ENCODE measurements at regions not wholly inside any gene's neighbourhood (a gene's known extent, or its start where the extent isn't known, plus 50 kb on each side); places are given as distances from the start of the nearest gene placed in this dataset.
A peak's percentile ranks its signal among the peaks of the same experiment; 100 is the strongest.

- no peak for DNase-seq
Measured at GRCh38 chr11:11177156-11177808, 175.8 kb downstream of the CSNK2A3 start.

- no peak for DNase-seq
Measured at GRCh38 chr11:11173316-11174025, 179.6 kb downstream of the CSNK2A3 start.

GRCh38 chr11:11171854-11172253, 181.2 kb downstream of the CSNK2A3 start:
- DNase-seq, result peak in 14 of 58 donors; percentile 7 to 60 (median 32)

- no peak for DNase-seq
Measured at GRCh38 chr11:11171285-11171684, 181.8 kb downstream of the CSNK2A3 start.

GRCh38 chr11:11170352-11171084, 182.5 kb downstream of the CSNK2A3 start:
- DNase-seq, result no peak

- no peak for DNase-seq
Measured at GRCh38 chr11:11169715-11170351, 183.2 kb downstream of the CSNK2A3 start.

- peak in 3 of 58 donors; percentile 15 to 39 (median 19) for DNase-seq
Measured at GRCh38 chr11:11167806-11168205, 185.2 kb downstream of the CSNK2A3 start.

- no peak for DNase-seq
Measured at GRCh38 chr11:11164334-11164690, 188.7 kb downstream of the CSNK2A3 start.

GRCh38 chr11:11163669-11164333, 189.2 kb downstream of the CSNK2A3 start:
- DNase-seq, result peak in 4 of 58 donors; percentile 3 to 55 (median 32)

- DNase-seq, result no peak
Measured at GRCh38 chr11:11163236-11163635, 189.8 kb downstream of the CSNK2A3 start.

- DNase-seq, result no peak
Measured at GRCh38 chr11:11157185-11157584, 195.9 kb downstream of the CSNK2A3 start.

GRCh38 chr11:11155962-11156815, 196.9 kb downstream of the CSNK2A3 start:
- DNase-seq, result peak in 1 of 58 donors; percentile 28

GRCh38 chr11:11152877-11153276, 200.2 kb downstream of the CSNK2A3 start:
- no peak for DNase-seq

GRCh38 chr11:11149671-11150459, 203.2 kb downstream of the CSNK2A3 start:
- no peak for DNase-seq

- no peak for DNase-seq
Measured at GRCh38 chr11:11148596-11148995, 204.5 kb downstream of the CSNK2A3 start.

GRCh38 chr11:11148104-11148509, 204.9 kb downstream of the CSNK2A3 start:
- DNase-seq, result peak in 36 of 58 donors; percentile 18 to 77 (median 42)

- peak in 1 of 58 donors; percentile 15 for DNase-seq
Measured at GRCh38 chr11:11146830-11147229, 206.2 kb downstream of the CSNK2A3 start.

- DNase-seq, result no peak
Measured at GRCh38 chr11:11143849-11144248, 209.2 kb downstream of the CSNK2A3 start.

GRCh38 chr11:11142430-11142829, 210.6 kb downstream of the CSNK2A3 start:
- no peak for DNase-seq

All from anterior cingulate cortex (tissue), 58 donors.